ENCODE measurements at regions not wholly inside any gene's neighbourhood (a gene's known extent, or its start where the extent isn't known, plus 50 kb on each side); places are given as distances from the start of the nearest gene placed in this dataset.

GRCh38 chr5:2810644-2811043 lies 59.2 kb upstream of the IRX2 start:
- TF ChIP-seq, protein P1, sequence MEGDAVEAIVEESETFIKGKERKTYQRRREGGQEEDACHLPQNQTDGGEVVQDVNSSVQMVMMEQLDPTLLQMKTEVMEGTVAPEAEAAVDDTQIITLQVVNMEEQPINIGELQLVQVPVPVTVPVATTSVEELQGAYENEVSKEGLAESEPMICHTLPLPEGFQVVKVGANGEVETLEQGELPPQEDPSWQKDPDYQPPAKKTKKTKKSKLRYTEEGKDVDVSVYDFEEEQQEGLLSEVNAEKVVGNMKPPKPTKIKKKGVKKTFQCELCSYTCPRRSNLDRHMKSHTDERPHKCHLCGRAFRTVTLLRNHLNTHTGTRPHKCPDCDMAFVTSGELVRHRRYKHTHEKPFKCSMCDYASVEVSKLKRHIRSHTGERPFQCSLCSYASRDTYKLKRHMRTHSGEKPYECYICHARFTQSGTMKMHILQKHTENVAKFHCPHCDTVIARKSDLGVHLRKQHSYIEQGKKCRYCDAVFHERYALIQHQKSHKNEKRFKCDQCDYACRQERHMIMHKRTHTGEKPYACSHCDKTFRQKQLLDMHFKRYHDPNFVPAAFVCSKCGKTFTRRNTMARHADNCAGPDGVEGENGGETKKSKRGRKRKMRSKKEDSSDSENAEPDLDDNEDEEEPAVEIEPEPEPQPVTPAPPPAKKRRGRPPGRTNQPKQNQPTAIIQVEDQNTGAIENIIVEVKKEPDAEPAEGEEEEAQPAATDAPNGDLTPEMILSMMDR (IDR thresholded peaks at IDR 0.05; ENCODE audit: control extremely low read depth in 1 of 3, insufficient read depth in 1 of 3, low read depth in 1 of 3, low read length in 3 of 3): no peak
- TF ChIP-seq ATF3 (IDR thresholded peaks at IDR 0.05; ENCODE audit: insufficient read depth, low read depth, low read length) (no peak), EP300 (IDR thresholded peaks at IDR 0.05; ENCODE audit: borderline replicate concordance in 1 of 2, low read depth in 2 of 2, low read length in 2 of 2) (no peak), CEBPB (IDR thresholded peaks at IDR 0.05; ENCODE audit: low read depth, low read length) (no peak)
